Mesenchymal stem cell (in vitro differentiated cells and primary cell): ENCODE measurements at regions not wholly inside any gene's neighbourhood (a gene's known extent, or its start where the extent isn't known, plus 50 kb on each side); places are given as distances from the start of the nearest gene placed in this dataset.
A peak's percentile ranks its signal among the peaks of the same experiment; 100 is the strongest.

Experiments
- DNase-seq: peaks from one replicate; pipeline ENCODE4 v3.0.0-alpha.2; 2013
- H2AFZ ChIP-seq: one replicate; pipeline ENCODE4 v1.6.1; 2013; ENCODE audit warnings: low read depth, mild to moderate bottlenecking, control low read depth, inconsistent platforms, low read length, moderate library complexity
- H2AK5ac ChIP-seq: 2 replicates; pipeline ENCODE4 v1.6.1; 2013; ENCODE audit warnings: low read length, moderate library complexity, mild to moderate bottlenecking, inconsistent platforms; ENCODE audit not compliant: severe bottlenecking
- H2BK120ac ChIP-seq: one replicate; pipeline ENCODE4 v1.6.1; 2013; ENCODE audit warnings: low read depth, mild to moderate bottlenecking, inconsistent platforms, low read length, moderate library complexity
- H2BK12ac ChIP-seq, 2 experiments: one replicate each; pipeline ENCODE4 v1.6.1; 2013; ENCODE audit warnings: inconsistent platforms in 2 of 2, low read length in 2 of 2, mild to moderate bottlenecking in 2 of 2, moderate library complexity in 2 of 2, control low read depth in 1 of 2
- H2BK15ac ChIP-seq: one replicate; pipeline ENCODE4 v1.6.1; 2013; ENCODE audit warnings: mild to moderate bottlenecking, low read depth, inconsistent platforms; ENCODE audit not compliant: poor library complexity, severe bottlenecking
- H2BK5ac ChIP-seq: 2 replicates; pipeline ENCODE4 v1.6.1; 2013; ENCODE audit warnings: low read depth, mild to moderate bottlenecking, low read length, control low read depth, inconsistent platforms; ENCODE audit not compliant: poor library complexity, severe bottlenecking
- H3K14ac ChIP-seq, 2 experiments: one replicate each; pipeline ENCODE4 v1.6.1; 2013; ENCODE audit warnings: inconsistent platforms in 2 of 2, low read length in 2 of 2, control low read depth in 1 of 2, mild to moderate bottlenecking in 1 of 2, moderate library complexity in 1 of 2
- H3K18ac ChIP-seq, 2 experiments: one replicate each; pipeline ENCODE4 v1.6.1; 2013; ENCODE audit warnings: inconsistent platforms in 2 of 2, low read length in 2 of 2, control low read depth in 1 of 2, low read depth in 1 of 2, mild to moderate bottlenecking in 1 of 2
- H3K23ac ChIP-seq, 2 experiments: one replicate each; pipeline ENCODE4 v1.6.1; 2013; ENCODE audit warnings: inconsistent platforms in 2 of 2, low read length in 2 of 2, mild to moderate bottlenecking in 2 of 2, moderate library complexity in 2 of 2, control low read depth in 1 of 2
- H3K27ac ChIP-seq: 2 replicates; pipeline ENCODE4 v1.5.1; 2013; ENCODE audit warnings: mild to moderate bottlenecking, moderate library complexity, low read length, control low read depth, inconsistent platforms; ENCODE audit not compliant: poor library complexity, severe bottlenecking
- H3K27me3 ChIP-seq, 2 experiments: 2 replicates each; pipeline versions ENCODE4 v1.6.1 to v1.7.0; 2013; ENCODE audit warnings: low read length in 2 of 2, mild to moderate bottlenecking in 2 of 2, moderate library complexity in 2 of 2, control low read depth in 1 of 2, inconsistent platforms in 1 of 2; ENCODE audit not compliant: control insufficient read depth in 1 of 2, insufficient read depth in 1 of 2
- H3K36me3 ChIP-seq, 2 experiments: 2 replicates each; pipeline versions ENCODE4 v1.6.1 to v1.7.0; 2013; ENCODE audit warnings: low read length in 2 of 2, control low read depth in 1 of 2, inconsistent platforms in 1 of 2, low read depth in 1 of 2, mild to moderate bottlenecking in 1 of 2; ENCODE audit not compliant: insufficient read depth in 2 of 2, control insufficient read depth in 1 of 2
- H3K4ac ChIP-seq, 2 experiments: one replicate each; pipeline ENCODE4 v1.6.1; 2013; ENCODE audit warnings: inconsistent platforms in 2 of 2, low read length in 2 of 2, mild to moderate bottlenecking in 2 of 2, moderate library complexity in 2 of 2, control low read depth in 1 of 2, low read depth in 1 of 2
- H3K4me1 ChIP-seq: 2 replicates; pipeline ENCODE4 v1.6.1; 2013; ENCODE audit warnings: low read depth, low read length, control low read depth; ENCODE audit not compliant: control insufficient read depth, insufficient read depth
- H3K4me2 ChIP-seq: 2 replicates; pipeline ENCODE4 v1.6.1; 2013; ENCODE audit warnings: low read length, mild to moderate bottlenecking, inconsistent platforms; ENCODE audit not compliant: poor library complexity, severe bottlenecking
- H3K4me3 ChIP-seq, 2 experiments: 2 replicates each; pipeline versions ENCODE4 v1.5.1 to v1.7.0; 2013; ENCODE audit warnings: low read length in 2 of 2, mild to moderate bottlenecking in 2 of 2, control low read depth in 1 of 2, low read depth in 1 of 2; ENCODE audit not compliant: insufficient read depth in 1 of 2
- H3K79me1 ChIP-seq: replicated peaks from 2 replicates; pipeline ENCODE4 v1.6.1; 2013; ENCODE audit warnings: mild to moderate bottlenecking, control low read depth, low read length, inconsistent platforms; ENCODE audit not compliant: poor library complexity, severe bottlenecking
- H3K9ac ChIP-seq: 2 replicates; pipeline ENCODE4 v1.7.0; 2013; ENCODE audit warnings: mild to moderate bottlenecking, low read length, moderate library complexity
- H3K9me3 ChIP-seq: 2 replicates; pipeline ENCODE4 v1.7.0; 2013; ENCODE audit warnings: mild to moderate bottlenecking, low read length; ENCODE audit not compliant: control insufficient read depth
- H4K8ac ChIP-seq: one replicate; pipeline ENCODE4 v1.6.1; 2013; ENCODE audit warnings: inconsistent platforms, mild to moderate bottlenecking, low read length, moderate library complexity
- H4K91ac ChIP-seq: one replicate; pipeline ENCODE4 v1.6.1; 2013; ENCODE audit warnings: mild to moderate bottlenecking, low read length, inconsistent platforms
- WGBS: methylation state at CpG from one replicate; pipeline ENCODE4 v1.1.7; 2013; ENCODE audit warnings: mixed read lengths; 5-methylcytosine and 5-hydroxymethylcytosine counted together

DNA sequence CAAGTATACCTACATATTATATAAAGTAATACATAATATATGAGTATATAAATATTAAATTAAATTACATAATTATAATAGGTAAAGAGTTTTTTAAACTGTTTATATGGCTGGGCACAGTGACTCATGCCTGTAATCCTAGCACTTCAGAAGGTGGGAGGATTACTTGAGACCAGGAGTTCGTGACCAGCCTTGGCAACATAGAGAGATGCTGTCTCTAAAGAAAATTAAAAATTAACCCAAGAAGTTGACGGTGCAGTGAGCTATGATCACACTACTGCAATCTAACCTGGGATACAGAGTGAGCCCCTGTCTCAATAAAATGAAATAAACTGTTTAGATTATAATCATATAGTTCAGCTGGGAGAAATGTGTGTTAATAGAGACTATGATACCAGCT lies 363.0 kb downstream of the DDX10 start:
- H3K4me1 ChIP-seq = peaks cover 4% of the 10 kb centered on the region
- no peaks in the 10 kb centered on the region for H3K79me1 ChIP-seq
- H3K23ac ChIP-seq = no peak overlapping the region
- H3K18ac ChIP-seq = no peak overlapping the region
- H2BK120ac ChIP-seq = no peak overlapping the region
- H3K14ac ChIP-seq = no peak overlapping the region
- peaks cover 6% of the 10 kb centered on the region for H3K9me3 ChIP-seq
- no peak overlapping the region for H2BK15ac ChIP-seq
- WGBS = 73% methylated on average over 1 of the region's 2 CpGs
- no peak overlapping the region for H2BK5ac ChIP-seq
- no peak overlapping the region for H3K4me3 ChIP-seq
- H4K8ac ChIP-seq = no peak overlapping the region
- H3K4ac ChIP-seq = no peak overlapping the region
- H3K36me3 ChIP-seq = no peaks in the 10 kb centered on the region
- H2AFZ ChIP-seq = no peak overlapping the region
- H4K91ac ChIP-seq = no peak overlapping the region
- no peak overlapping the region for H2AK5ac ChIP-seq
- no peak overlapping the region for H3K9ac ChIP-seq
- H3K27ac ChIP-seq = peak overlapping the region; percentile 52
- H2BK12ac ChIP-seq = no peak overlapping the region
- DNase-seq = no peak
- H3K27me3 ChIP-seq = no peaks in the 10 kb centered on the region
- H3K4me2 ChIP-seq = no peak overlapping the region

DNA sequence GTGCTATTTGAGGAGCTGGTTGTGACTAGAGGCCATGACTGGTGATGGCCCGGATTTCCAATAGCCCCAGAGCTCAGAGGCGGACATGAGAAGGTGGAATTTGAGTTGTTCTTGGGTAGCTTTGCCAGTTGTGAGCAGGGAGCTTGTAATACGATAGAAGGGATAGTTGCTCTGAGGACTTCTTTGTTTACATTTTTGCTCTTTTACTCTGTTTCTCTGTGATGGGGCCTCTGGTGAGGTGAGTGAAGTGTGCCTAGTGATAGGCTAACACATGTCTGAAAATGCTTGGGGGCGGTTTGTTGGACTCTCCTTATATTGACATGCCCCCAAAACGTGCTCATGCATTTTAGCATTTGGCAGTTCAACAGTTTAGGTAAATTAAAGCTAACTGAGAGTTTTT lies 365.1 kb downstream of the DDX10 start:
- Histone ChIP-seq H2BK120ac (no peak overlapping the region), H2BK15ac (no peak overlapping the region), H3K27me3 (no peaks in the 10 kb centered on the region), H4K91ac (no peak overlapping the region), H3K4me1 (peaks cover 4% of the 10 kb centered on the region), H3K9ac (no peak overlapping the region), H4K8ac (no peak overlapping the region), H2AK5ac (peak overlapping the region; percentile 95), H3K18ac (no peak overlapping the region), H3K79me1 (no peaks in the 10 kb centered on the region), H3K27ac (no peak overlapping the region), H3K4ac (no peak overlapping the region), H3K23ac (no peak overlapping the region), H2BK5ac (no peak overlapping the region), H3K36me3 (no peaks in the 10 kb centered on the region), H2AFZ (no peak overlapping the region), H3K4me3 (no peak overlapping the region), H2BK12ac (peak overlapping the region in 1 of 2 experiments; percentile 23), H3K9me3 (no peaks in the 10 kb centered on the region), H3K14ac (no peak overlapping the region), H3K4me2 (no peak overlapping the region)
- 64% methylated on average over 5 of the region's 5 CpGs for WGBS
- DNase-seq = no peak

DNA sequence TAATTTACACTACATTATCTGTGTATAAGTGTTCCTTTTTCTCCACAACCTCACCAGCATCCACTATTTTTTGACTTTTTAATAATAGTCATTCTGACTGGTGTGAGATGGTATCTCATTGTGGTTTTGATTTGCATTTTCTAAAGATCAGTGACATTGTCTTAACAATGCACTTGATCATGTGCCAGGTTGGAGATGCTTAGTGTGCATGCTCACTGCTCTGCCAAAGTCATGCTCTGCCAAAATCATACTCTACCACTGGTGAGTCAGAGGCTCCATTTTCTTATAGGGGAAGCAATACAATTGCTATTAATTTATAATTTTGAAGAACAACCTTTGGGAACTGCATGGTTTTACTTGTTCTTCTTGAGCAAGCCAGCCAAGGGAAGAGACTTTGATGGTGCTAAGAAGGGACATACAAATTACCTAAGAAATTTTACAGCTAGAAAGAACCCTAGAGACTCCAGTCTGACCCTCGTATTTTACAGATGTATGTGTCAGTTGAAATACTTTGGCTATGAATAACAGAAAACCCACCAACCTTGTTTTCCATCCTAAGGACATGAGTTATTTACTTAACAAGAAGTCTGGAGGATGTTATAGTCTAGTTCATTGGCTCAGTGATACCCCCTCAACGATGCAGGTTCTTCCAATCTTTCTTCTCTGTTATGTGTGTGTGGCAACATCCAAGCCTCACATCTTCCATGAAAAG lies 368.9 kb downstream of the DDX10 start:
- Histone ChIP-seq H3K4me1 (peaks cover 6% of the 10 kb centered on the region), H2AFZ (no peak overlapping the region), H3K9ac (no peak overlapping the region), H3K14ac (no peak overlapping the region), H2AK5ac (no peak overlapping the region), H3K4ac (no peak overlapping the region), H2BK5ac (no peak overlapping the region), H3K9me3 (no peaks in the 10 kb centered on the region), H3K36me3 (no peaks in the 10 kb centered on the region), H3K4me3 (no peak overlapping the region), H4K8ac (no peak overlapping the region), H3K27me3 (no peaks in the 10 kb centered on the region), H4K91ac (no peak overlapping the region), H3K27ac (no peak overlapping the region), H3K18ac (no peak overlapping the region), H2BK12ac (no peak overlapping the region), H2BK15ac (no peak overlapping the region), H3K79me1 (no peaks in the 10 kb centered on the region), H2BK120ac (no peak overlapping the region), H3K4me2 (no peak overlapping the region), H3K23ac (no peak overlapping the region)
- no peak for DNase-seq
- whole genome bisulfite sequencing = 100% methylated on average over 1 of the region's 2 CpGs

GRCh38 chr11:109034339-109034696 lies 369.4 kb downstream of the DDX10 start:
- H3K36me3 ChIP-seq = no peaks in the 10 kb centered on the region
- no peak overlapping the region for H3K23ac ChIP-seq
- no peak overlapping the region for H3K27ac ChIP-seq
- H3K9ac ChIP-seq = no peak overlapping the region
- 100% methylated on average over 1 of the region's 1 CpG for WGBS
- H4K91ac ChIP-seq = no peak overlapping the region
- no peak for DNase-seq
- H2BK120ac ChIP-seq = no peak overlapping the region
- no peaks in the 10 kb centered on the region for H3K9me3 ChIP-seq
- no peak overlapping the region for H3K4ac ChIP-seq
- H2BK12ac ChIP-seq = no peak overlapping the region
- no peaks in the 10 kb centered on the region for H3K27me3 ChIP-seq
- H2AFZ ChIP-seq = no peak overlapping the region
- H3K4me1 ChIP-seq = peaks cover 6% of the 10 kb centered on the region
- no peak overlapping the region for H2BK15ac ChIP-seq
- H3K4me3 ChIP-seq = no peak overlapping the region
- no peak overlapping the region for H2AK5ac ChIP-seq
- H2BK5ac ChIP-seq = no peak overlapping the region
- H3K18ac ChIP-seq = no peak overlapping the region
- H3K79me1 ChIP-seq = no peaks in the 10 kb centered on the region
- H3K14ac ChIP-seq = no peak overlapping the region
- no peak overlapping the region for H4K8ac ChIP-seq
- no peak overlapping the region for H3K4me2 ChIP-seq
